Epithelial cell of esophagus (primary cell): ENCODE measurements at regions not wholly inside any gene's neighbourhood (a gene's known extent, or its start where the extent isn't known, plus 50 kb on each side); places are given as distances from the start of the nearest gene placed in this dataset.

Experiments used
- DNase-seq: peaks from one replicate; pipeline ENCODE4 v3.0.0; 2010; ENCODE audit warnings: low read depth
- H3K4me3 ChIP-seq: 2 replicates; pipeline ENCODE4 v1.5.1; 2011; ENCODE audit warnings: mild to moderate bottlenecking, low read length, control low read depth
- TF ChIP-seq, protein P1 (sequence below): IDR thresholded peaks from 2 replicates; pipeline ENCODE4 v1.5.1; 2011; ENCODE audit warnings: low read depth, mild to moderate bottlenecking, low read length, control low read depth, inconsistent platforms; ENCODE audit not compliant: insufficient read depth; ENCODE audit errors: missing control alignments

DNA sequence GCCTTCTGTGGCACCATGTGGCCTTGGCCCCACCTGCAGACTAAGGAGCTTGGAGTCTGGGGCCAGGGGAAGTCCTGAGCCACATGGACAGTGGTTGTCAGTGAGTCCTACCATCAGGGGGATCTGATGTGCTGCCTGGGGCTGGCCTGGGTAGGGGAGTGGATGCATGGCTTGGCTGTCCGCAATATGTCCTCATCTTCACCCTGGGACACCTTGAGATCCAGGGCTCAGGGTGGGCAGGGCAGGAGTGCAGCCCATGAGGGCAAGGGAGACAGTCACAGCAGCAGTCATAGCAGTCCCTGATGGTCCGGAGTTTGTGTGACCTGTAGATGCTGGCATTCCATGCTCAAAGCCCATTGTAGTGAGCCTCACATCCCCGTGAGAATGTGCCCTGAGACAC lies 256.8 kb upstream of the B3GAT1 start:
- TF ChIP-seq, protein P1, sequence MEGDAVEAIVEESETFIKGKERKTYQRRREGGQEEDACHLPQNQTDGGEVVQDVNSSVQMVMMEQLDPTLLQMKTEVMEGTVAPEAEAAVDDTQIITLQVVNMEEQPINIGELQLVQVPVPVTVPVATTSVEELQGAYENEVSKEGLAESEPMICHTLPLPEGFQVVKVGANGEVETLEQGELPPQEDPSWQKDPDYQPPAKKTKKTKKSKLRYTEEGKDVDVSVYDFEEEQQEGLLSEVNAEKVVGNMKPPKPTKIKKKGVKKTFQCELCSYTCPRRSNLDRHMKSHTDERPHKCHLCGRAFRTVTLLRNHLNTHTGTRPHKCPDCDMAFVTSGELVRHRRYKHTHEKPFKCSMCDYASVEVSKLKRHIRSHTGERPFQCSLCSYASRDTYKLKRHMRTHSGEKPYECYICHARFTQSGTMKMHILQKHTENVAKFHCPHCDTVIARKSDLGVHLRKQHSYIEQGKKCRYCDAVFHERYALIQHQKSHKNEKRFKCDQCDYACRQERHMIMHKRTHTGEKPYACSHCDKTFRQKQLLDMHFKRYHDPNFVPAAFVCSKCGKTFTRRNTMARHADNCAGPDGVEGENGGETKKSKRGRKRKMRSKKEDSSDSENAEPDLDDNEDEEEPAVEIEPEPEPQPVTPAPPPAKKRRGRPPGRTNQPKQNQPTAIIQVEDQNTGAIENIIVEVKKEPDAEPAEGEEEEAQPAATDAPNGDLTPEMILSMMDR: no peak
- DNase-seq: no peak
- H3K4me3 ChIP-seq: no peak overlapping the region

GRCh38 chr11:134668076-134668475 lies 256.0 kb upstream of the B3GAT1 start:
- no peak for DNase-seq
- TF ChIP-seq, protein P1: no peak
- H3K4me3 ChIP-seq: no peak overlapping the region

GRCh38 chr11:134667505-134667904 lies 255.5 kb upstream of the B3GAT1 start:
- TF ChIP-seq, protein P1: no peak
- H3K4me3 ChIP-seq: no peak overlapping the region
- DNase-seq: no peak

DNA sequence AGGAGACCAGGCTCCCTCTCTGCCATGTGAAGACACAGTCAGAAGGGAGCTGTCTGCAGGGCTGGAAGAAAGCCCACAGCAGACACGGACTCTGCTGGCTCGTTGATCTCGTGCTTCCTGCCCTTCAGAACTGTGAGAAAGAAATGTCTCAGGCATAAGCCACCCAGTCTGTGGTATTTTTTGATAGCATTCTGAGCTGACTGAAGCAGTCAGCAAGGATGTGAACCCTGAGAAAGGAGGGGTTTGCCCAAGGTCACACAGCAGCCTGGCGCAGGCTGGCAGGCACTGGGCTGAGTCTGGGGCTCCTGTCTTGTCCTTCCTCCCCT lies 255.1 kb upstream of the B3GAT1 start:
- no peak overlapping the region for H3K4me3 ChIP-seq
- DNase-seq: no peak
- TF ChIP-seq, protein P1: no peak

DNA sequence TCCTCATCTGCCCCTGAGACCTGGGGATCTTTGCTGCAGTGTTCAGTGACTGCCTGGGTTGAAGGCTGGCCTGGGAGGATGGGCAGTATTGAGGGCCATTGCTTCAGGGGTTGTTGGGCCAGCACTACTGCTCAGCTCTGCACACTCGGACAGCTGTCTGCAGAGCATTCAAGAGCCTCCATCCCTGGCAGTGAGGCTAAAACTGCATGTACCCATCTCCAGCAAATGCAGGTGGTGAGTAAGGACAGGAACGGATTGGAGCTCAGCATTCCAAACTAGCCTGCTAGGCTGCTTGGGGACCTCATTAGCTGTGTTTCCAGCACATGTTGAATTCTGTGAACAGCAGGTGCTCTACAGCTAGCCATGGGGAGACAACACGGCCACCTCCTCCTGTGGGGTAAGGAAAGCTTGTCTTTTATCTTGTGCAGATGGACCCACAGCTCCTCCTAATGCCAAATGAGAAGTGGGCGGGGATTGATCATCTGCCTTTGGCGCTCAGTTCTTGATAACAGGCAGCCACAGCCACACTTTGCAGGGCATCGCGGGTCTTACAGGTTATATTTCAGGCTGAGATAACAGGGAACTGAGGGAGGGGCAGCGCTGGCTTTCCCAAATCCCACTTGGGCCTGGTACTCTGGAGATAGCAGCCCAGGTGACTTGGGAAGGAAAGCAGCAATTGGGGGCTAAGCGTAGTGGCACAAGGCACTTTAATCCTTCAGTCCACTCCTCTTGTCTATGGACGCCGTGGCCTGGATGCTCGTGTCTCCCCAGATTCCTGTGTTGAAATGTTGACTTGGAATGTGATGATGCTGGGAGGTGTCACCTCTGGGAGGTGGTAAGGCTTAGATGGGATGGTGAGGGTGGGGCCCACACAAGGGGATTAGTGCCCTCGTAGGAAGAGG lies 254.5 kb upstream of the B3GAT1 start:
- TF ChIP-seq, protein P1: no peak
- no peak for DNase-seq
- H3K4me3 ChIP-seq: no peak overlapping the region

DNA sequence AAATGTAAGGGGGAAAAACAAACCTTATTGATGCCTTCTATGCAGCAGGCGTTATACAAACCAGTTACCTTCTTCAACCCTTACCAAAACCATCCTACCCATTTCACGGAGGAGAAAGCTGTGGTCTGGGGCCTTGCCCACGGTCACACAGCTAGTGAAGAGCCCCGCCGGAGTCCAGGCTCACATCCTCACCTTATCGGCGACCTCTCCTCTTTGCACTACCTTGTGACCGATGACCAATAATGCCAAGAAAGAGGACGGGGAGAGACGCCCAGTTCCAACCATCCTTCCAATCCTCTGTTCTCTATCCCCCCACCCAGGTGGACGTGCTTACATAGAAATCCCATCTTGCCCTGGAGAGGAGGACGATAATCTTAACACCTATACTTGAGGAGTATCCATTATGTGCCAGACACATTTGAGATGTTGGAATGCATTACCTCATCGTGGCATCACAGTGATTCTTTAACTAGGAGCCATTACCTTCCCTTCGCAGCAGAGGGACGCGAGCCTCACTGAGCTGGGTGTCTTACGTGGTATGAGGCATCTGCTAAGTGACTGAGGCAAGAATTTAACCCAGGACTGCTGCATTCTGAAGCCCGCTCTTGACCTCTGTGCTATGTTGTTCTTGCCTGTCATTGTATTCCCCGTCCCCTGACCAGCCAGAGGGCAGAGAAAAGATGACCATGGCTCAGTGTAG lies 253.7 kb upstream of the B3GAT1 start:
- DNase-seq: no peak
- no peak overlapping the region for H3K4me3 ChIP-seq
- TF ChIP-seq, protein P1: no peak
